Lower leg skin (tissue), 3 donors: ENCODE measurements at regions not wholly inside any gene's neighbourhood (a gene's known extent, or its start where the extent isn't known, plus 50 kb on each side); places are given as distances from the start of the nearest gene placed in this dataset.

Source experiments
- POLR2A ChIP-seq, 2 donors: fragments of 450-650 bp; IDR thresholded peaks; one replicate each; pipeline ENCODE4 v1.6.1; 2016 to 2017; ENCODE audit warnings: antibody characterized with exemption in 2 of 2, mild to moderate bottlenecking in 1 of 2, moderate library complexity in 1 of 2
- TF ChIP-seq, protein P1 (sequence below), 3 donors: fragments of 450-650 bp; IDR thresholded peaks; one replicate each; pipeline ENCODE4 v1.5.1; 2016; ENCODE audit warnings: antibody characterized with exemption in 3 of 3, mild to moderate bottlenecking in 3 of 3, moderate library complexity in 2 of 3

DNA sequence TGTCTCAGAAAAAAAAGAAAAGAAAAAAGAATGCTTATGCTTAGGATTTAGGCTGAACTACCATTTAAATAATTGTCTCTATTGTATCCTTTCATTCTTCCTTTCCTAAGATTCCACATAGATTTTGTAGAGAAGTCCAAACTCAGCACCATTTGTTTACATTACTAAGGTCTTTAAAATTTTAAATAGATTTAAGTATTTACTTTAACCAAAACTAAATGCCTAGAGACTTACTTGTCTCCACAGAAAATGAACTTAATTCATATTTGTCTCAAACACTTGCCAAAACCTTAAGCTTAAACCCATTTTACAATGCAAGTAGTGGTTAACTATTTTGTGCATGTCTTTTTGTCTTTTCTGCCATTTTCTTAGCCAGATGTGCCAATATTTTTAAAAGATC is 54.1 kb upstream of the ABI1 start:
- TF ChIP-seq, protein P1, sequence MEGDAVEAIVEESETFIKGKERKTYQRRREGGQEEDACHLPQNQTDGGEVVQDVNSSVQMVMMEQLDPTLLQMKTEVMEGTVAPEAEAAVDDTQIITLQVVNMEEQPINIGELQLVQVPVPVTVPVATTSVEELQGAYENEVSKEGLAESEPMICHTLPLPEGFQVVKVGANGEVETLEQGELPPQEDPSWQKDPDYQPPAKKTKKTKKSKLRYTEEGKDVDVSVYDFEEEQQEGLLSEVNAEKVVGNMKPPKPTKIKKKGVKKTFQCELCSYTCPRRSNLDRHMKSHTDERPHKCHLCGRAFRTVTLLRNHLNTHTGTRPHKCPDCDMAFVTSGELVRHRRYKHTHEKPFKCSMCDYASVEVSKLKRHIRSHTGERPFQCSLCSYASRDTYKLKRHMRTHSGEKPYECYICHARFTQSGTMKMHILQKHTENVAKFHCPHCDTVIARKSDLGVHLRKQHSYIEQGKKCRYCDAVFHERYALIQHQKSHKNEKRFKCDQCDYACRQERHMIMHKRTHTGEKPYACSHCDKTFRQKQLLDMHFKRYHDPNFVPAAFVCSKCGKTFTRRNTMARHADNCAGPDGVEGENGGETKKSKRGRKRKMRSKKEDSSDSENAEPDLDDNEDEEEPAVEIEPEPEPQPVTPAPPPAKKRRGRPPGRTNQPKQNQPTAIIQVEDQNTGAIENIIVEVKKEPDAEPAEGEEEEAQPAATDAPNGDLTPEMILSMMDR (IDR thresholded peaks at IDR 0.05): no peak
- no peak for TF ChIP-seq POLR2A (IDR thresholded peaks at IDR 0.05)
